K562 (cell line): ENCODE measurements at regions not wholly inside any gene's neighbourhood (a gene's known extent, or its start where the extent isn't known, plus 50 kb on each side); places are given as distances from the start of the nearest gene placed in this dataset.

Source experiments
- ATAC-seq: fragments of 200-7000 bp; cut with Tn5 transposase; 3 replicates; pipeline ENCODE4 v1.9.1; 2020; ENCODE audit warnings: moderate library complexity
- BruUV-seq: library from RNA; stranded (reverse); fragments of 400-500 nt; replicated peaks from 2 replicates; lab custom pipeline; 2021; lab: Mats Ljungman, UMichigan
- CTCF ChIA-PET: fragments of 300-600 bp; formaldehyde crosslinking; extraction: SDS; loops from one replicate; lab custom pipeline; 2021; ENCODE audit warnings: low intra/inter-chr PET ratio; lab: Yijun Ruan, JAX
- POLR2A ChIA-PET: fragments of 300-600, 350-650 bp; sonication (Branson Sonifier 250); formaldehyde crosslinking; extraction: SDS; loops from one replicate; lab custom pipeline; 2021; ENCODE audit warnings: antibody characterized with exemption, inconsistent platforms; lab: Yijun Ruan, JAX
- DNase-seq, 4 experiments: peaks; one replicate each; pipeline versions ENCODE4 v3.0.0 to v3.0.0-alpha.2; 2011 to 2018; ENCODE audit warnings: low spot score in 3 of 4, mixed read lengths in 3 of 4; ENCODE audit errors: extremely low read depth in 1 of 4
- FAIRE-seq: peaks from 2 replicates; lab custom pipeline; 2011; peaks lifted over from hg19 to GRCh38; lab: Jason Lieb, UNC
- H2AFZ ChIP-seq: 2 replicates; pipeline ENCODE4 v1.6.0; 2011; ENCODE audit warnings: low read depth, low read length, control low read depth, inconsistent platforms
- H3K27ac ChIP-seq: fragments of 200-600 bp; 3 replicates; pipeline ENCODE4 v1.8.0; 2011; ENCODE audit warnings: low read depth, mild to moderate bottlenecking, control low read depth, inconsistent platforms, low read length, moderate library complexity, mixed read lengths; ENCODE audit errors: extremely low read depth
- H3K27me3 ChIP-seq, 2 experiments: fragments of 300-600 bp in 1 of 2; 2 replicates in 1 of 2; 3 replicates in 1 of 2; pipeline versions ENCODE4 v1.6.0 to v1.8.0; 2011; ENCODE audit warnings: inconsistent platforms in 2 of 2, low read length in 2 of 2, mild to moderate bottlenecking in 1 of 2, mixed read lengths in 1 of 2, moderate library complexity in 1 of 2; ENCODE audit not compliant: control insufficient read depth in 2 of 2, insufficient read depth in 2 of 2
- H3K36me3 ChIP-seq: fragments of 300-600 bp; 3 replicates; pipeline ENCODE4 v1.8.0; 2011; ENCODE audit warnings: mild to moderate bottlenecking, low read length, inconsistent platforms; ENCODE audit not compliant: control insufficient read depth, insufficient read depth
- H3K4me1 ChIP-seq, 2 experiments: fragments of 200-600 bp in 1 of 2; replicated peaks in 1 of 2; 2 replicates in 1 of 2; 3 replicates in 1 of 2; pipeline versions ENCODE4 v1.5.1 to v1.8.0; 2011; ENCODE audit warnings: inconsistent platforms in 2 of 2, low read length in 2 of 2, mild to moderate bottlenecking in 1 of 2, mixed read lengths in 1 of 2, moderate library complexity in 1 of 2; ENCODE audit not compliant: control insufficient read depth in 2 of 2, insufficient read depth in 2 of 2
- H3K4me2 ChIP-seq: 2 replicates; pipeline ENCODE4 v1.6.1; 2011; ENCODE audit warnings: low read length, control low read depth, inconsistent platforms, mixed read lengths; ENCODE audit not compliant: insufficient read depth
- H3K4me3 ChIP-seq: fragments of 200-600 bp; sonication (generic), shearing (Covaris generic); 2 replicates; pipeline ENCODE4 v1.5.1; 2016; ENCODE audit warnings: control low read depth, inconsistent platforms
- H3K79me2 ChIP-seq: fragments of 200-600 bp; 3 replicates; pipeline ENCODE4 v1.8.0; 2011; ENCODE audit warnings: low read length, inconsistent platforms; ENCODE audit not compliant: control insufficient read depth, insufficient read depth
- H3K9ac ChIP-seq, 2 experiments: 2 replicates each; pipeline versions ENCODE4 v1.6.0 to v1.6.1; 2011; ENCODE audit warnings: low read depth in 2 of 2, low read length in 2 of 2, control low read depth in 1 of 2, inconsistent platforms in 1 of 2, mild to moderate bottlenecking in 1 of 2, mixed read lengths in 1 of 2; ENCODE audit not compliant: insufficient read depth in 1 of 2
- H3K9me1 ChIP-seq: one replicate; pipeline ENCODE4 v1.6.0; 2011; ENCODE audit warnings: inconsistent platforms, mild to moderate bottlenecking, low read length, moderate library complexity; ENCODE audit not compliant: control insufficient read depth, insufficient read depth
- H3K9me3 ChIP-seq: replicated peaks from 2 replicates; pipeline ENCODE4 v1.5.1; 2011; ENCODE audit warnings: low read depth, low read length, inconsistent platforms; ENCODE audit not compliant: control insufficient read depth, insufficient read depth
- H4K20me1 ChIP-seq: replicated peaks from 2 replicates; pipeline ENCODE4 v1.6.1; 2011; ENCODE audit warnings: low read length, inconsistent platforms, mixed read lengths; ENCODE audit not compliant: control insufficient read depth, insufficient read depth
- CBFA2T3 ChIP-seq: fragments of 450-650 bp; IDR thresholded peaks from 2 replicates; pipeline ENCODE4 v1.6.1; 2017
- LEF1 ChIP-seq: fragments of 450-650 bp; IDR thresholded peaks from 2 replicates; pipeline ENCODE4 v1.6.1; 2016; ENCODE audit warnings: mild to moderate bottlenecking
- MECOM ChIP-seq: fragments of 250-450 bp; sonication (Bioruptor Pico); IDR thresholded peaks from 2 replicates; pipeline ENCODE4 v1.8.0; 2022; ENCODE audit warnings: inconsistent platforms
- PRMT5 ChIP-seq: sonication (generic); formaldehyde crosslinking; IDR thresholded peaks from 2 replicates; pipeline ENCODE4 v1.5.0; 2020; ENCODE audit warnings: missing genetic modification reagents
- RAD21 ChIP-seq, 2 experiments: fragments of 250-450 bp in 1 of 2; fragments of 450-650 bp in 1 of 2; sonication (Bioruptor Pico) in 1 of 2; formaldehyde crosslinking in 1 of 2; IDR thresholded peaks in 1 of 2; conservative IDR thresholded peaks in 1 of 2; 2 replicates each; pipeline versions ENCODE4 v1.4.0 to v1.8.0; 2020 to 2022; ENCODE audit warnings: mild to moderate bottlenecking in 2 of 2, moderate library complexity in 1 of 2
- TARDBP ChIP-seq: fragments of 450-650 bp; IDR thresholded peaks from 2 replicates; pipeline ENCODE4 v1.6.1; 2016
- ZNF511 ChIP-seq: sonication (generic); formaldehyde crosslinking; IDR thresholded peaks from 2 replicates; pipeline ENCODE4 v1.8.0; 2022; ENCODE audit warnings: mild to moderate bottlenecking, missing genetic modification reagents
- WGBS: fragments of 100-300 bp; shearing (Covaris generic); methylation state at CpG from one replicate; pipeline ENCODE4 v1.1.6; 2016; ENCODE audit warnings: low coverage, mixed read lengths; ENCODE audit not compliant: insufficient coverage; ENCODE audit errors: missing lambda C conversion rate; 5-methylcytosine and 5-hydroxymethylcytosine counted together
- in situ Hi-C: fragments of 300-500 bp; cut with MboI; formaldehyde crosslinking; loops from 4 replicates; pipeline ENCODE4 v1.15.0; 2018; ENCODE audit warnings: inconsistent platforms, mixed read lengths
- intact Hi-C: fragments of 100-400 bp; cut with micrococcal nuclease; formaldehyde crosslinking; loops from 2 replicates; pipeline ENCODE4 v1.14.2; 2022

GRCh38 chr15:92524161-92524560 is 130.5 kb downstream of the ST8SIA2 start:
- H4K20me1 ChIP-seq = no peaks in the 10 kb centered on the region; the same call in 1 of the 2 replicates
- H3K4me3 ChIP-seq = no peak overlapping the region
- no peaks in the 10 kb centered on the region for H3K79me2 ChIP-seq
- FAIRE-seq = no peak
- intact Hi-C loops (loop anchor here (10.0 kb wide), 1 partner anchor 429 kb away; no protein-coding TSS in a partner anchor), in situ Hi-C loops (no loop called here)
- no peaks in the 10 kb centered on the region for H3K9me1 ChIP-seq
- CTCF ChIA-PET = no interaction called here
- H3K4me1 ChIP-seq = no peaks in the 10 kb centered on the region
- no TSS peak for BruUV-seq
- H3K36me3 ChIP-seq = no peaks in the 10 kb centered on the region
- POLR2A ChIA-PET = no interaction called here
- no peak overlapping the region for H3K9ac ChIP-seq
- no peaks in the 10 kb centered on the region for H3K9me3 ChIP-seq
- no peak overlapping the region for H2AFZ ChIP-seq
- no peak for DNase-seq
- ATAC-seq = no peak
- no peak overlapping the region for H3K4me2 ChIP-seq
- 0% methylated on average over 5 of the region's 5 CpGs for WGBS
- TF ChIP-seq CBFA2T3 (no peak), MECOM (CRISPR knock-in tag) (no peak), PRMT5 (no peak), RAD21 (CRISPR knock-in tag; conservative IDR thresholded peaks at IDR 0.05 in 1 of 2, IDR thresholded peaks at IDR 0.05 in 1 of 2) (no peak)
- no peak overlapping the region for H3K27ac ChIP-seq
- peaks cover 0 to 6% of the 10 kb centered on the region in 2 experiments; a peak in 2 of 5 replicates for H3K27me3 ChIP-seq

GRCh38 chr15:92523176-92523575 is 129.5 kb downstream of the ST8SIA2 start:
- 0% methylated on average over 2 of the region's 2 CpGs for WGBS
- H3K9me3 ChIP-seq = no peaks in the 10 kb centered on the region
- no peak overlapping the region for H3K4me2 ChIP-seq
- ATAC-seq (no peak), FAIRE-seq (no peak), DNase-seq (no peak)
- in situ Hi-C loops = no loop called here
- no peak overlapping the region for H3K27ac ChIP-seq
- H4K20me1 ChIP-seq = no peaks in the 10 kb centered on the region; the same call in 1 of the 2 replicates
- H2AFZ ChIP-seq = no peak overlapping the region
- no peaks in the 10 kb centered on the region for H3K4me1 ChIP-seq
- no peaks in the 10 kb centered on the region for H3K9me1 ChIP-seq
- POLR2A ChIA-PET = no interaction called here
- H3K36me3 ChIP-seq = no peaks in the 10 kb centered on the region
- H3K4me3 ChIP-seq = no peak overlapping the region
- H3K9ac ChIP-seq = no peak overlapping the region
- peaks cover 0 to 12% of the 10 kb centered on the region in 2 experiments; a peak in 2 of 5 replicates for H3K27me3 ChIP-seq
- CTCF ChIA-PET = no interaction called here
- intact Hi-C loops = loop anchor here (10.0 kb wide), 1 partner anchor 428 kb away; no protein-coding TSS in a partner anchor
- no peaks in the 10 kb centered on the region for H3K79me2 ChIP-seq
- BruUV-seq = no TSS peak
- TF ChIP-seq ZNF511 (CRISPR knock-in tag) (no peak), TARDBP (no peak), LEF1 (no peak)
